GM23338 (cell line): ENCODE measurements at regions not wholly inside any gene's neighbourhood (a gene's known extent, or its start where the extent isn't known, plus 50 kb on each side); places are given as distances from the start of the nearest gene placed in this dataset.

Experiments
- ATAC-seq: fragments of 200-7000 bp; cut with Tn5 transposase; 3 replicates; pipeline ENCODE4 v1.9.1; 2020
- DNase-seq: peaks from one replicate; pipeline ENCODE4 v3.0.0-alpha.2; 2015; ENCODE audit warnings: low spot score
- H2AFZ ChIP-seq: fragments of 200-600 bp; sonication (generic); 2 replicates; pipeline ENCODE4 v1.8.0; 2016; ENCODE audit warnings: antibody characterized with exemption, mild to moderate bottlenecking, moderate library complexity
- H3F3A ChIP-seq: fragments of 200-600 bp; sonication (generic); replicated peaks from 2 replicates; pipeline ENCODE4 v1.8.0; 2017; ENCODE audit warnings: antibody characterized with exemption, mixed run types, low read depth
- H3K27ac ChIP-seq: fragments of 200-600 bp; sonication (generic); 2 replicates; pipeline ENCODE4 v1.6.1; 2016; ENCODE audit warnings: low read depth
- H3K27me3 ChIP-seq: fragments of 200-600 bp; sonication (generic); 2 replicates; pipeline ENCODE4 v1.8.0; 2016; ENCODE audit warnings: mild to moderate bottlenecking, mixed run types, moderate library complexity; ENCODE audit not compliant: insufficient read depth
- H3K36me3 ChIP-seq: fragments of 200-600 bp; sonication (generic); 2 replicates; pipeline ENCODE4 v1.8.0; 2016; ENCODE audit warnings: mild to moderate bottlenecking; ENCODE audit not compliant: insufficient read depth
- H3K4me1 ChIP-seq: fragments of 200-600 bp; sonication (generic); 2 replicates; pipeline ENCODE4 v1.8.0; 2016; ENCODE audit warnings: mild to moderate bottlenecking, moderate library complexity; ENCODE audit not compliant: insufficient read depth
- H3K4me2 ChIP-seq: fragments of 200-600 bp; sonication (generic); 2 replicates; pipeline ENCODE4 v1.7.1; 2017; ENCODE audit warnings: mixed run types
- H3K4me3 ChIP-seq: fragments of 200-600 bp; sonication (generic); 2 replicates; pipeline ENCODE4 v1.6.1; 2016; ENCODE audit warnings: mixed run types
- H3K79me2 ChIP-seq: fragments of 200-600 bp; sonication (generic); replicated peaks from 2 replicates; pipeline ENCODE4 v1.8.0; 2017; ENCODE audit warnings: mild to moderate bottlenecking; ENCODE audit not compliant: insufficient read depth
- H3K9me2 ChIP-seq: fragments of 200-600 bp; sonication (generic); 2 replicates; pipeline ENCODE4 v1.8.0; 2017; ENCODE audit not compliant: insufficient read depth
- H4K20me1 ChIP-seq: fragments of 200-600 bp; sonication (generic); replicated peaks from 2 replicates; pipeline ENCODE4 v1.8.0; 2017; ENCODE audit warnings: mild to moderate bottlenecking; ENCODE audit not compliant: insufficient read depth
- H3K27ac Mint-ChIP-seq: 2 replicates; pipeline ENCODE4 v1.8.0; 2020; ENCODE audit warnings: inconsistent platforms, mild to moderate bottlenecking, moderate library complexity, mixed read lengths
- H3K27me3 Mint-ChIP-seq: 3 replicates; pipeline ENCODE4 v1.8.0; 2022; ENCODE audit warnings: low read depth, mild to moderate bottlenecking, moderate library complexity, mixed read lengths, inconsistent platforms; ENCODE audit not compliant: insufficient read depth, poor library complexity
- H3K36me3 Mint-ChIP-seq: 3 replicates; pipeline ENCODE4 v1.8.0; 2021; ENCODE audit warnings: low read depth, mild to moderate bottlenecking, inconsistent platforms, moderate library complexity, mixed read lengths
- H3K4me1 Mint-ChIP-seq: 3 replicates; pipeline ENCODE4 v1.8.0; 2020; ENCODE audit warnings: mild to moderate bottlenecking, inconsistent platforms, mixed read lengths
- H3K4me3 Mint-ChIP-seq: 3 replicates; pipeline ENCODE4 v1.8.0; 2021; ENCODE audit warnings: moderate library complexity, mild to moderate bottlenecking, inconsistent platforms, mixed read lengths
- H3K9me3 Mint-ChIP-seq: 3 replicates; pipeline ENCODE4 v1.8.0; 2020; ENCODE audit warnings: moderate library complexity, mild to moderate bottlenecking, inconsistent platforms, mixed read lengths
- CREB1 ChIP-seq: fragments of 250-450 bp; sonication (Bioruptor Pico); IDR thresholded peaks from 2 replicates; pipeline ENCODE4 v1.5.0; 2020; ENCODE audit warnings: low read depth, mild to moderate bottlenecking, moderate library complexity
- CTCF ChIP-seq, 2 experiments: fragments of 200-600 bp in 1 of 2; sonication (generic) in 1 of 2; conservative IDR thresholded peaks; 2 replicates each; pipeline versions ENCODE4 v1.5.1 to v1.6.1; 2016 to 2017; ENCODE audit warnings: antibody characterized with exemption in 2 of 2, low read depth in 2 of 2, mild to moderate bottlenecking in 2 of 2, moderate library complexity in 1 of 2
- EZH2 ChIP-seq: fragments of 200-600 bp; sonication (generic); IDR thresholded peaks from one replicate; pipeline ENCODE4 v1.8.0; 2017; ENCODE audit warnings: antibody characterized with exemption, mild to moderate bottlenecking, low read depth; ENCODE audit not compliant: unreplicated experiment
- NANOG ChIP-seq: IDR thresholded peaks from 2 replicates; pipeline ENCODE4 v1.6.1; 2016; ENCODE audit warnings: antibody characterized with exemption, borderline replicate concordance
- POLR2AphosphoS5 ChIP-seq: IDR thresholded peaks from 2 replicates; pipeline ENCODE4 v1.6.1; 2016; ENCODE audit warnings: antibody characterized with exemption, low read depth
- REST ChIP-seq: IDR thresholded peaks from one replicate; pipeline ENCODE4 v1.6.1; 2018; ENCODE audit warnings: antibody characterized with exemption; ENCODE audit not compliant: unreplicated experiment

- Histone ChIP-seq H2AFZ (no peak overlapping the region), H3K4me1 (no peaks in the 10 kb centered on the region), H3K79me2 (no peaks in the 10 kb centered on the region), H3K9me2 (no peaks in the 10 kb centered on the region), H3K27me3 (no peaks in the 10 kb centered on the region), H3F3A (no peaks in the 10 kb centered on the region), H4K20me1 (no peaks in the 10 kb centered on the region), H3K4me3 (no peak overlapping the region), H3K27ac (no peak overlapping the region), H3K36me3 (peaks cover 6% of the 10 kb centered on the region; the same call in 1 of the 2 replicates), H3K4me2 (no peak overlapping the region)
- H3K4me1 Mint-ChIP-seq: no peaks in the 10 kb centered on the region
- DNase-seq: no peak
- H3K27ac Mint-ChIP-seq: no peak overlapping the region
- peaks cover 13% of the 10 kb centered on the region; the same call in 2 of the 3 replicates for H3K36me3 Mint-ChIP-seq
- H3K9me3 Mint-ChIP-seq: peaks cover 18% of the 10 kb centered on the region
- no peak for TF ChIP-seq NANOG
- TF ChIP-seq CTCF (conservative IDR thresholded peaks at IDR 0.05; ENCODE audit: low read depth in 2 of 2): no peak
- TF ChIP-seq EZH2: no peak
- TF ChIP-seq REST: no peak
- H3K27me3 Mint-ChIP-seq: no peaks in the 10 kb centered on the region
- H3K4me3 Mint-ChIP-seq: no peak overlapping the region
- ATAC-seq: no peak
These were observed 321.8 kb upstream of the STAC start for GRCh38 chr3:36058404-36059030.

GRCh38 chr3:36060950-36061349, 319.4 kb upstream of the STAC start:
- Mint-ChIP-seq H3K9me3 (no peaks in the 10 kb centered on the region), H3K4me3 (no peak overlapping the region), H3K36me3 (no peaks in the 10 kb centered on the region), H3K27ac (no peak overlapping the region), H3K27me3 (no peaks in the 10 kb centered on the region), H3K4me1 (no peaks in the 10 kb centered on the region)
- ATAC-seq (no peak), DNase-seq (no peak)
- no peaks in the 10 kb centered on the region for H3K79me2 ChIP-seq
- H3K27me3 ChIP-seq: no peaks in the 10 kb centered on the region
- H3K36me3 ChIP-seq: no peaks in the 10 kb centered on the region
- H3K4me1 ChIP-seq: no peaks in the 10 kb centered on the region
- no peaks in the 10 kb centered on the region for H3F3A ChIP-seq
- H4K20me1 ChIP-seq: no peaks in the 10 kb centered on the region
- TF ChIP-seq POLR2AphosphoS5 (no peak), CREB1 (CRISPR knock-in tag) (no peak), EZH2 (no peak)
- H3K4me2 ChIP-seq: no peak overlapping the region
- no peaks in the 10 kb centered on the region for H3K9me2 ChIP-seq
- no peak overlapping the region for H3K27ac ChIP-seq
- no peak overlapping the region for H2AFZ ChIP-seq
- H3K4me3 ChIP-seq: no peak overlapping the region
